ENCODE measurements at regions not wholly inside any gene's neighbourhood (a gene's known extent, or its start where the extent isn't known, plus 50 kb on each side); places are given as distances from the start of the nearest gene placed in this dataset.
A peak's percentile ranks its signal among the peaks of the same experiment; 100 is the strongest.

- no peak overlapping the region for H3K4me3 ChIP-seq (ENCODE audit: low read depth, low read length)
- TF ChIP-seq CTCF (conservative IDR thresholded peaks at IDR 0.05; ENCODE audit: low read depth, low read length) = no peak
- DNase-seq (ENCODE audit: low read depth) = no peak
Observed at GRCh38 chr11:96447208-96448110, 57.6 kb downstream of the JRKL start.

- TF ChIP-seq CTCF (conservative IDR thresholded peaks at IDR 0.05; ENCODE audit: low read depth, low read length) = no peak
Observed at GRCh38 chr11:96448225-96448624, 58.4 kb downstream of the JRKL start.

GRCh38 chr11:96456111-96456510 is 66.3 kb downstream of the JRKL start:
- H3K4me3 ChIP-seq (ENCODE audit: low read depth, low read length) = no peak overlapping the region
- no peak for DNase-seq (ENCODE audit: low read depth)
- no peak for TF ChIP-seq CTCF (conservative IDR thresholded peaks at IDR 0.05; ENCODE audit: low read depth, low read length)

More at GRCh38 chr11:96448225-96448624, 58.4 kb downstream of the JRKL start:
- no peak overlapping the region for H3K4me3 ChIP-seq (ENCODE audit: low read depth, low read length)
- no peak for DNase-seq (ENCODE audit: low read depth)

- no peak for TF ChIP-seq CTCF (conservative IDR thresholded peaks at IDR 0.05; ENCODE audit: low read depth, low read length)
- no peak for DNase-seq (ENCODE audit: low read depth)
Observed at GRCh38 chr11:96459751-96460150, 69.9 kb downstream of the JRKL start.

GRCh38 chr11:96461871-96462270 is 72.1 kb downstream of the JRKL start:
- DNase-seq (ENCODE audit: low read depth) = no peak
- H3K4me3 ChIP-seq (ENCODE audit: low read depth, low read length) = no peak overlapping the region
- no peak for TF ChIP-seq CTCF (conservative IDR thresholded peaks at IDR 0.05; ENCODE audit: low read depth, low read length)

More at GRCh38 chr11:96459751-96460150, 69.9 kb downstream of the JRKL start:
- no peak overlapping the region for H3K4me3 ChIP-seq (ENCODE audit: low read depth, low read length)

- TF ChIP-seq CTCF (conservative IDR thresholded peaks at IDR 0.05; ENCODE audit: low read depth, low read length) = peak; percentile 81
- DNase-seq (ENCODE audit: low read depth) = peak; percentile 41
- no peak overlapping the region for H3K4me3 ChIP-seq (ENCODE audit: low read depth, low read length)
Observed at GRCh38 chr11:96464700-96465307, 75.0 kb downstream of the JRKL start.
